Esophagus squamous epithelium (tissue), 4 donors: ENCODE measurements at regions not wholly inside any gene's neighbourhood (a gene's known extent, or its start where the extent isn't known, plus 50 kb on each side); places are given as distances from the start of the nearest gene placed in this dataset.

Source experiments
- CTCF ChIP-seq, 6 experiments: fragments of 450-650 bp in 4 of 6; fragments of 200-600 bp in 2 of 6; sonication (generic) in 2 of 6; IDR thresholded peaks; one replicate each; pipeline ENCODE4 v1.5.1; 2016 to 2019; ENCODE audit warnings: antibody characterized with exemption in 6 of 6, mild to moderate bottlenecking in 4 of 6, moderate library complexity in 4 of 6
- POLR2A ChIP-seq, 4 donors: fragments of 450-650 bp; IDR thresholded peaks; one replicate each; pipeline ENCODE4 v1.6.1; 2017; ENCODE audit warnings: antibody characterized with exemption in 4 of 4, mild to moderate bottlenecking in 4 of 4, moderate library complexity in 3 of 4

- no peak for TF ChIP-seq CTCF (IDR thresholded peaks at IDR 0.05)
- TF ChIP-seq POLR2A (IDR thresholded peaks at IDR 0.05): no peak
Observed at GRCh38 chr3:110858549-110858948, 213.1 kb upstream of the NECTIN3 start.
